HG03469 (cell line): ENCODE measurements at regions not wholly inside any gene's neighbourhood (a gene's known extent, or its start where the extent isn't known, plus 50 kb on each side); places are given as distances from the start of the nearest gene placed in this dataset.
"Not testable (repeated sequence)": the region's sequence is repeated elsewhere in the genome, so short reads cannot be mapped to it uniquely, and the experiment has no call there.

Experiments used
- ATAC-seq: cut with Tn5 transposase; IDR thresholded peaks from one replicate; pipeline ENCODE4 v1.9.1; 2021; ENCODE audit warnings: mild to moderate bottlenecking, moderate library complexity, moderate number of reproducible peaks; ENCODE audit not compliant: unreplicated experiment

DNA sequence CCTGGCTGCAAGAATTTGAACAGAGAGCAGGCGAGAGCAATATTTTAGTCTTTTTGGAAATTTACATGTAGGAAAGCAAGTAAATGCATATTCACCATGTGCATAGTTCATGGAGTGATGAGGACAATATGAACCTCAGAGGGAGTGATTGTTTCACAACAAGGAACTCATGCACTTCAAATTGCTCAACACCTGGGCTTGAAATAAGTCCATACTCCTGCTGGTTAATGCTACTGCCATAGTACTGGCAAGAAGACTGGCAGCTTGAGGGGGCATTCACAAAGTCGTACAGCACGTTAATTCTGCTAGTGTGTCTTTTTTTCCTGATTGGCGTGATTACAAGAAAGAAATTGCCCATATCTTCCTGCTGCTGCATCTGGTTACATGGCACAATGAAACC is 267.6 kb downstream of the PCDH17 start:
- ATAC-seq: no peak

DNA sequence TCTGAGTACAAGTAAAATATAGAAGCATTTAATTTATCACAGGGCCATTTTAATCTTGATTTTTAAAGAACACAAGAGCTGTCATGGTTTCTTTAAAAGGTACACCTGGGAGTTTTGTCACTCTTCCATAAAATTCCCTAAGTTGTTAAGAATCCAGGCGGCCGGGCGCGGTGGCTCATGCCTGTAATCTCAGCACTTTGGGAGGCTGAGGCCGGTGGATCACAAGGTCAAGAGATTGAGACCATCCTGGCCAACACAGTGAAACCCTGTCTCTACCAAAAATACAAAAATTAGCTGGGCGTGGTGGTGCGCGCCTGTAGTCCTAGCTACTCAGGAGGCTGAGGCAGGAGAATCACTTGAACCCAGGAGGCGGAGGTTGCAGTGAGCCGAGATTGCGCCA is 278.3 kb downstream of the PCDH17 start:
- ATAC-seq: not testable (repeated sequence)

DNA sequence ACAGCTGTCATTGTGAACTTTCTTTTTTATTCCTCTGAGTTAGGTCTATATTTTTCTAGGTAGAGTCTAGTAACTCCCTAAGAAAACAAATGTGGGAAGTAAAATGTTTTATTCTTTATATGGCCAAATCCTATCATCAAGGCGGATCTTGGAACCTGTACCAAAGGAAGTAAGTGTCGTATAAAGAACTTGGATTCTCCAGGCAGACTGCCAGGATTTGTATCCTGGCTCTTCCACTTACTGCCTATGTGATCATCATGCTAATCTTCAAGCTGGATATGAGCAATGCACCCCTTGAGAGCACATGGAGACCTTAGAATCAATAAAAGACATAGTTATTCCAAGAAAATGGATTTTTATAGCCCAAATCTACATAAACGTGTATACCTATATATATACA is 286.5 kb downstream of the PCDH17 start:
- no peak for ATAC-seq

DNA sequence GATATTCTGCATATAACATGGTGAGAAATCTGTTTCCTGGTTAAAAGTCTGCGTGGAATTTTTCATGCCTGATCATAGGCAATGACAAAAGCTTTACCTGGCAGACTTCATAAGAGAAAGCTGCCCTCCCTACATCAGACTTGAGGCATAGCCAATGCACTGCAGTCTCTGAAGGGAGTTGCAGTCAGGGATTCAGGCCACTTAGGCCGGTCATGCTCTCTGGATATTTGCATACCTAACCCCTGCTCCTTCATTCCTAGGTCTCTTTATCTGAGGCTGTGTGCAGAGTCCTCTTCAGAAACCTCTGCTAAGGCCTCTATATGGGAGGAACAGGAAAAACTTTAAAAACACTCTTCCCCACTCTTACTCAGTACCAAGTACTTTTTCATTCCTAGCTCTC is 287.4 kb downstream of the PCDH17 start:
- ATAC-seq: no peak

DNA sequence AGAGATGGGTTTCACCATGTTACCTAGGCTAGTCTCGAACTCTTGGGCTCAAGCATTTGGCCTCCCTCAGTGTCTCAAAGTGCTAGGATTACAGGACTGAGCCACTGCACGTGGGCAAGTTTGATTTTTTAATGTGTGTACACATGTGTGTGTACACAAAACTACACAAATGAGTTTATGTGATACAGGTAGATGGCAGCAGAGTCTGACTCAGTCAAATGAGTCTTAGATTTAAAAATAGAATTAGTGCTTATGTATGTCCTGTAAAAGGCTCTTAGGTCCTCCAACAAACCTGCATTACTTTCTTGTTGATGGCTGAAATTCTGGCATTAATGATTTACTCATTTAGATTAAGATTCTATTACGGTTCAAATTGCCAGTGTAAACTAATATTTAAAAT is 293.7 kb downstream of the PCDH17 start:
- no peak for ATAC-seq

DNA sequence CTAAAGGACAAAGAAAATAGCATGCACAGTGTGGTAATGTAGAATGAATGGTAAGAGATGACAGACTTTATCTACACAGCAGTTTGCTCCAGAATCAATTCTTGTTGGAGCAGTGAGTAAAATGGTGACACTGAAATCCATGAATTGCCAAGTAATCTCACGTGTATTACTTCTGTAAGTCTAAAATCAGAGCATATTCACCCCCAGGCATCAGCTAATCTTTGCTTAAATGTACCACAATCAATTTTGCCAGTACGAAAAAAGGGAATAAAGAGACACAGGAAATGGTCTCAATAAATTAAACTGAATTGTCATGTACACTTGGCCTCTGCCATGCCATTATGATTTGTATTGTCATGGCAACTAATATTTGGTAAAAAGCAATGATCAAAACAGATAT is 294.2 kb downstream of the PCDH17 start:
- ATAC-seq: no peak

DNA sequence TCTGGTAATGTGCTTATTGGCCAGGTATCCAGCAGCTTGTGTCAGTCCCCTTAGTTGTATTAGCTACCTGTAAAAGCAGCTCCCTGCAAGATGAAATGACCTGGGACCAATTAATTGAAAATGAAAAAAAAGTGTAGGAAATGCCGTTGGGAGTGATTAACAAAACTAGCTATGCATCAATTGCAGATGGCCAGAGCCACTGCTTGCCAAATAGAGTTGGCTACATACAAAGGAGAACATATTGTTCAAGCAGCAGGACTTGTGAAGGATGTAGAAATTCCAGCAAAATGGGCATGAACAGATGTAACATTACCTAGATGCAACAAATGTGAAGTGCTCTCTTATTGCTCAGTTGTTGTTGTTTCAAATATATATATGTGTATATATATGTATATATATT is 300.5 kb downstream of the PCDH17 start:
- ATAC-seq: no peak

DNA sequence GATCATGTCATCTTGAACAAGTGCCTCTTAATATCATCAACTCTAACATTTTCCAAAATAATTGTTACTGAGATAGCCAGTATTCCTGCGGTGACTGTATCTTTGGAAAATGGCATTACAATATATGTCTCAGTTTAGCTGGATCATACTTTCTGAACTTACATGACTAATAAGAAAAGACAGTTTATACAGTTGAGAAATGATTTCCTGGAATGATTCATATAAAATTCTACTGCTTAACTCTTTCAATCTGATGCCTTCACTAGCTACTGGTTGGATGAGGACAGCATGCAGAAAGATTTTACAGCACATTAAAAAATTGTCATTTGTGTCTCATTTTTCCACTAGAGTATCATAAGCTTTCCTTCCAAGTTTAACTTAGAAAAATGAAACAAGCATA is 302.1 kb downstream of the PCDH17 start:
- ATAC-seq: no peak

DNA sequence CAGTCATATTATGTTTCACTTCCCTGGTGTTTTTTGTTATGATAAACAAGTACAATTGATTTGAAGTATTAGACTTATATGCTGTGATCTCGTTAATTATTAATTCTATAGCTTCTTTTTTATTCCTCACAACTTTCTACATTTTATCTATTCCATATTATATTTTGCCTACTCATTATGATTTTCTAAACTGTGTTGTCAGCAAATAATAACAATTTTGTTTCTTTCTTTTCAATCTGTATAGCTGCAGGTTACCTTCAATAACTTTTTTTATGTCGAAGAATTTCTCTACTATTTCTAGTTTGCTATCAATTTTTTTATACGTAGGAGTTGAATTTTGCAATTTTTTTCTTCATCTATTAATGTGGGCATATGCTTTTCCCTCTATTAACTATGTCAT is 304.4 kb downstream of the PCDH17 start:
- no peak for ATAC-seq

DNA sequence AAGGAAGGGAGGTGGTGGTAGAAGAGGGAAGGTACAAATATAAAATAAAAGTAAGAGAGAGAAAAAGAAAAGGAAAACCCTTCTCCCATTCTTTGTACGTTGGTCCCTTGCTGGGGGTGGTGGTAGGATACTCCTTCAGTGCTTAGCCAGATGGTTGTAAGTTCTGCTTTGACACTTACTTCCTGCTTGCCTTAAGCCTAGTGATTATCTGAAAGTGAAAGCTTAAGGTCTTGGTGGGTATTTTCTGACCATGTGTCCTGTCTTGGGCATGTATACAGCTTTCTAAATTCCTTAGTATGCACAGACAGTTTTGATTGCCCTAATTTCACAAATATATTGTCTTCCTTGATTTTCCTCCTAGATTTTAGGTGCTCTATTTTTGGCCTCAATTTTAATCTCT is 314.8 kb downstream of the PCDH17 start:
- ATAC-seq: peak; percentile 99

DNA sequence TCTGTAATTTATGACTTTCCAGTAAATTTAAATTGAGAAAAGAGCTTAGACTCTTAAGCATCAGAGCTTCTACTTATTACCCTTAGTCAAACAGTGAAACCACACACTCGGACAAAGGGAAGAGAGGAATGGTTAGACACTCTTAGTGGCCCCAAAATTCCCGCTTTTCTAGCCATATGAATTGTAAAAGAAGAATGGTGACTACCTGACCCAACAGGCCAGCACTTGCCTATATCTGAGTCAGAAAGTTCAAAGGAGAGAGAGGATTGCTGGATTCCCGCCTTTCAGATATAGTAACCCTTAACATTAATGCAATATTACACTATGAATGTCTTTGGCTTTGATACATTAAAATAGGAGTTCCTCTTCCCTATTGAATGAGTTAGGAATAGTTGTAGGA is 317.3 kb downstream of the PCDH17 start:
- ATAC-seq: no peak

DNA sequence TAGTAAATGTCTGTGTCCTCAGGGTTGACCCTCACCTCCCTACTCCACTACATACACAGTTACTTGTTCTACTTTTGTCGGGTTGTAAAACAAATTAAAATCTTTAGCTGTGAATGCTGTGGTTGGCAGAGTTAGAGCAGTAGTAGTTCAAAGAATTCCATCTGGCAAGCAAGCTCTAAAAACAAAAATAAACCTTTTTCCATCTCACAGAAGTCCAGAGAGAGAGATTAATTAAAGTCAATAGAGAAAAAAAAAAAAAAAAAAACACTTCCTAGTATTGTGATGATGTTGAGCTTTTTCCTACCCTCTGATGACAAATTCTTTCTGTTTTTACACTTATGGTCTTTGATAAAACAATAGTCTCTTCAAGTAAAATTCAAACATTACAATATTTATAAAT is 338.4 kb downstream of the PCDH17 start:
- no peak for ATAC-seq

DNA sequence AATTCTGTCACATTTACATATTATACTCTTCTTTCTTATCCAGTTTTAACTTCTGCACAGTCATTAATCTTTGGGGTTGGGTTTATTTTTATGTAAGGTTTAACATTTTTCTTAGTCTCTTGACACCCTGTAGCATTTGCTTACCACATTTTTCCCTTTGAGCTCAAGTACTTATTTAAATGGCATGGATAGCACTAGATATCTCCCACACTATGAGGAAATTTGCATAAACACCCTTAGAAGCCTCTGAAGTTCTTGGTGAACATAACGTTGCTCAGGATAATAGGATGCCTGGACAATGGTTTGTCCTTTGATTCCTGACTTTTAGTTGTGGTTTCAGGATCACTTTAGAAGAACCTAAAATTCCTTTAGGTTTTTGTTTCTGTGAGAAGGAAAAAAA is 338.9 kb downstream of the PCDH17 start:
- no peak for ATAC-seq

DNA sequence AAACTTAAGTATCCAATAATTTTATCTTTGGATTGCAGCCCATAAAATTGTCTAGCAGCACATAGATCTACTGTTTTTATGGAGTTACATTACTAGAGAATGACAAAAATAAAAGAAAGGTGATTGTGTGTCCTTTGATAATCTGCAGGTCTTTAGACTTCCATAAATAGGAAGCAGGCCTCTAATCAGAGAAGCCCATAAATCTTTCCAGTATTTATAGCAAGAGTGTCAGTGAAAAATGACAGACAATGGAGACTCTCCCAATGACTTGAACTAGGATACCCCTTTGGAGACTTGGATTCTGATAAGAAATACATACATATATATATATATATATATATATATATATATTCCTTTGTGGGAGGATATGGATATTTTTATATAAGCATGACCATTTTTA is 351.2 kb downstream of the PCDH17 start:
- no peak for ATAC-seq

DNA sequence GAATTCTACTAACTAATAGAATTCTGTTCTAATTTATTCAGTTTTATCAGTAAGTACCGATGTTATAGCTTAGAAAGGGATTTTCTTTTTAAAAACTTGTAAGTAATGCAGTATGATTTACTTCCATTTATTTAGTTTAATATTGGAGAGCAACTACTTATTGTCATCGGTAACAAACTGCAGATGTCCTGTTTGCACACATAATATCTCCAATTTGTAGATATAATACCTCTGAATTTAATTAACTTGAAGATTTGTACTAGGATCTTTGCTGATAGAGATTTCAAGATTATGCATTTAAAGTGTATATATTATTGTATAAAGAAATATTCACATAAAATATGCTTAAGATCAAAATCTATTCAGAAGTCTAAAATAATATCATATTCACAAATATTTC is 356.7 kb downstream of the PCDH17 start:
- no peak for ATAC-seq

DNA sequence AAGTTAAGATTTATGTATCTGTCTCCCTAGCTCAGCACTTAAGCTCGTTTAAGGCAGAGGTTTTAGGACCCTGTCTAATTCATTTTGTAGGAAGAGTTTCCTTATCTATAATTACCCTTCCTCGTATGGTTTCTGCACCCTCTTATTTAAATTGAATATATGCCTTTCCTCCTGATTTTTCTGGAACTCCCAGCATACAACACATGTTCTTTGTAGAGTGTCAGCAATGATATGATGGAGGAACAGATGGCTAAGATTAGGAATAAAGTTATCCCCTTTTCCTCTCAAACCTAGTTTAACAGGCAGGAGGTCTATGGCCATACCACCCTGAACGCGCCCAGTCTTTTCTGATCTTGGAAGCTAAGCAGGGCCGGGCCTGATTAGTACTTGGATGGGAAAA is 359.5 kb downstream of the PCDH17 start:
- ATAC-seq: no peak

DNA sequence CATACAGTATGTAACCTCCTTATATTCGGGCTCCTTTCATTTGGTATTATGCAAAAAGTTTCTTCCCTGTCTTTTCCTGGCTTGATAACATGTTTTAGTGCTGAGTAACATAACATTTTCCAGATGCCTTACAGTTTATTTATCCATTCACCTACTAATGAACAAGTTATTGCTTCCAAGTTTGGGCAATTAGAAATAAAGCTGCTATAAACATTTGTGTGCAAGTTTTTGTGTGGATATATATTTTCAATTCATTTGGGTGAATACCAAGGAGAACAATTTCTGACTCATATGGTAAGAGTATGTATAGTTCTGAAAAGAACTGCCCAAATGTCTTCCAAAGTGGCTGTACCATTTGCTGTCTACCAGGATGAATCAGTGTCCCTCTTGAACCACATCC is 360.9 kb downstream of the PCDH17 start:
- ATAC-seq: no peak

DNA sequence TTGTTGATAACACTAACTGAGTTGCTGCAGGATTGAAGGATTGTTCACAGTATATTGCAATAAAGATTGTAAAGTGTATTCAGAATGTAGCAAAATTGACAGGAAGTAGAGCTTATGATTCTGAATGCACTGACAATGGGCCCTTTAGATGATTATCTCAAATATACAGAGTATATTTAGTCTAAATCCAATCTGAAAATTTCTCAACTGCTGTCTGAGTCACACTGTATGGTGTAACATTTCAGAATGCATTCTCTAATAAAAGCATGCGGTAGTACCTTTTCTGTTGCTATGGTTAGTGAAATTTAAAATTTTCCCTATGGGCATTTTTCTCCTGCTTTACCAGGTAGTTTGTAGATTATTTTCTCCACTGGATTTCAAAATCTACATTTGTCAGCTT is 365.2 kb downstream of the PCDH17 start:
- no peak for ATAC-seq

DNA sequence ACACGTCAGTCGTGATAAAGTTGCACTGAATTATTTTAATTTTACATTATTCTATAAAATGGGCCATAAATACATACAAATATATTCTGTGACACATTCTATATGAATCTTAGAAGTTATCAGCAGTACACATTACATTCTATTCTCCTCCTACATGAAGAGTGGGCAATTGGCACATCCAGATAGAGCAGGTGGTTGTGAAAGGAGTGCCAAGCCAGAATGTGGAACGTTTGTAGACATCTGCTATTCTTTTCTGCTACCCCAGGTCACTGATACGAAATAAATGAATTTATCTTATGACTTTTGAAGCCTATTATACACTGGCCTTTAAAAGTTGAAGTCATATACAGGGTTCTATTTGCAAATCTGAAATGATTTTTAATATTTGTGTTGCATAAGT is 373.2 kb downstream of the PCDH17 start:
- ATAC-seq: no peak

DNA sequence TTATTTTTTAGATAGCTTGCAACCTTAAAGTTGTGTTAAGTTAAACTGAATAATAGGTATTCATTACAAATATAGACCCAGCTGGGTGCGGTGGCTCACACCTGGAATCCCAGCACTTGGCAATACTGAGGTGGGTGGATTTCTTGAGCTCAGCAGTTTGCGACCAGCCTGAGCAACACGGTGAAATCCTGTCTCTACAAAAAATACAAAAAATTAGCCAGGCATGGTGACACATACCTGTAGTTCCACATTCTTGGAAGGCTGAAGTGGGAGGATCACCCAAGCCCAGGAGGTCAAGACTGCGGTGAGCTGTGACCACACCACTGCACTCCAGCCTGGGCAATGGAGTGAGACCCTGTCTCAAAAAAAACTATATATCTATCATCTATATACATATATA is 386.5 kb downstream of the PCDH17 start:
- ATAC-seq: no peak

DNA sequence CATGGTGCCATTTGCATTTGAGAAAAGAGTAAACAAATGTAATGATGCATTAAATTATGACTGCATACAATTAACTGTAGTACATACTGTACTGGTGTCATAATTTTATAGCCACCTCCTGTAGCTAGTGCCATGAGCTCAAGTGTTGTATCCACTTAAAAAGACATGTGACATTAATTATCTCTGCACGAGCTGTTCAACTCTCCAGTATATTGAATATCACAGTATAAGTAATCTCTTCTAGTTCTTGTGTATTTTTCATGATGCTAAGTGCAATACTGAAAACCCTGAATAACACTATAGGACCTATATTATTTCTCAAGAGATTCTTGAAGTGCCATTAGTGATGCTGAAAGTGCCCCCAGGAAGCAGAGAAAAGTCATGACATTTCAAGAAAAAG is 387.3 kb downstream of the PCDH17 start:
- no peak for ATAC-seq

DNA sequence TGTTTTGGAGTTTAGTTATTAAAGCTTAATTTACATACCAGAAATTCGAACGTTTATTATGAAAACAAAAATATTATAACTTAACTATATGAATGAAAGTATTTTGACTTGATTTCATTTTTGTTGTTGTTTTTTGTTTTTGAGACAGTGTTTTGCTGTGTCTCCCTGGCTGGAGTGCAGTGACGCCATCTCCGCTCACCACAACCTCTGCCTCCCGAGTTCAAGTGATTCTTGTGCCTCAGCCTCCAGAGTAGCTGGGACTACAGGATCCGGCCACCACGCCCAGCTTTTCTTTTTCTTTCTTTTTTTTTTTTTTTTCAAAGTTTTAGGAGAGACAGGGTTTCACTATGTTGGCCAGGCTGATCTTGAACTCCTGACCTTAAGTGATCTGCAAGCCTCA is 392.6 kb downstream of the PCDH17 start:
- ATAC-seq: no peak

DNA sequence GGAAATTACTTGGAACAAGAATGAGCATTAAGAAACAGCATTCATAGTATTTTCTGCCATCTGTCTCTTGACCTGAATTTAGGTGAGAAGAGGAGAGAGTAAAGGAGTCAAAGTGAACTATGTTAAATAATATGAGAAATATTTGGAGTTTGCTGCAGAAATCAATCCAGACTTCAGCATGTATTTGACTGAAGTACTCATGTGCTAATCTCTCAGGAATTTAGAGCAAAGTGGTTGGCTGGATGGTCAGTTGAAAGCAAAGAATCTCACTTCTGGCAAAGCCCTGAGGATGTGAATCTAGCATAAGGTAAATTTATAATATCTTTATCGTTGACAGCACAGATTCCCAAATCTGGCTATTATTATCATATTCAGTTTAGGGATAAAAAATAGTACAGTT is 394.3 kb downstream of the PCDH17 start:
- ATAC-seq: no peak
